ENCODE measurements at regions not wholly inside any gene's neighbourhood (a gene's known extent, or its start where the extent isn't known, plus 50 kb on each side); places are given as distances from the start of the nearest gene placed in this dataset.

- H3K27ac Mint-ChIP-seq = no peak overlapping the region
- ChIA-PET POLR2A (interaction anchor here (0.6 kb wide), 1 partner anchor 373 kb away, joined by 5 read pairs; no protein-coding TSS in a partner anchor), CTCF (no interaction called here)
- peaks cover 0 to under 1% (median 0%) of the 10 kb centered on the region in 11 donors for H3K9me3 Mint-ChIP-seq
- intact Hi-C loops (cut with micrococcal nuclease) = no loop called here
- no peaks in the 10 kb centered on the region for H3K4me1 ChIP-seq (ENCODE audit: control insufficient read depth in 2 of 2, insufficient read depth in 2 of 2, low read length in 2 of 2)
- no peak for DNase-seq
- H3K9me3 ChIP-seq (ENCODE audit: control insufficient read depth in 2 of 3, low read length in 3 of 3) = no peaks in the 10 kb centered on the region
- no peak overlapping the region for H3K27ac ChIP-seq (ENCODE audit: low read depth, low read length)
- peaks cover 4 to 23% (median 8%) of the 10 kb centered on the region in 5 donors for H3K27me3 Mint-ChIP-seq
- no peaks in the 10 kb centered on the region for H3K36me3 ChIP-seq (ENCODE audit: control insufficient read depth in 2 of 3, insufficient read depth in 3 of 3, low read length in 3 of 3)
- H3K36me3 Mint-ChIP-seq = no peaks in the 10 kb centered on the region
- H3K4me3 ChIP-seq (ENCODE audit: low read length) = no peak overlapping the region
- no peaks in the 10 kb centered on the region for H3K27me3 ChIP-seq (ENCODE audit: control insufficient read depth in 2 of 2, insufficient read depth in 2 of 2, low read length in 2 of 2)
- no peak overlapping the region for H3K4me3 Mint-ChIP-seq
- H3K4me1 Mint-ChIP-seq = peaks cover 0 to 2% (median 0%) of the 10 kb centered on the region in 7 donors
- no peak for ATAC-seq
Observed at GRCh38 chr5:68482199-68482598, 266.6 kb downstream of the PIK3R1 start.

GRCh38 chr5:68484307-68485068, 268.9 kb downstream of the PIK3R1 start:
- intact Hi-C loops (cut with micrococcal nuclease) = no loop called here
- Histone ChIP-seq H3K27me3 (ENCODE audit: control insufficient read depth in 2 of 2, insufficient read depth in 2 of 2, low read length in 2 of 2) (no peaks in the 10 kb centered on the region), H3K36me3 (ENCODE audit: control insufficient read depth in 2 of 3, insufficient read depth in 3 of 3, low read length in 3 of 3) (no peaks in the 10 kb centered on the region), H3K27ac (ENCODE audit: low read depth, low read length) (no peak overlapping the region), H3K4me3 (ENCODE audit: low read length) (no peak overlapping the region), H3K9me3 (ENCODE audit: control insufficient read depth in 2 of 3, low read length in 3 of 3) (no peaks in the 10 kb centered on the region), H3K4me1 (ENCODE audit: control insufficient read depth in 2 of 2, insufficient read depth in 2 of 2, low read length in 2 of 2) (no peaks in the 10 kb centered on the region)
- CTCF ChIA-PET = no interaction called here
- Mint-ChIP-seq H3K4me1 (peaks cover 0 to 2% (median 0%) of the 10 kb centered on the region in 7 donors), H3K27me3 (peaks cover 15 to 23% (median 15%) of the 10 kb centered on the region in 5 donors), H3K9me3 (peaks cover 0 to 15% (median 0%) of the 10 kb centered on the region in 11 donors), H3K36me3 (no peaks in the 10 kb centered on the region), H3K4me3 (no peak overlapping the region), H3K27ac (no peak overlapping the region)
- POLR2A ChIA-PET = no interaction called here
- ATAC-seq (no peak), DNase-seq (no peak)

GRCh38 chr5:68489556-68489955, 274.0 kb downstream of the PIK3R1 start:
- peaks cover 4 to 22% (median 20%) of the 10 kb centered on the region in 5 donors for H3K27me3 Mint-ChIP-seq
- no peaks in the 10 kb centered on the region for H3K36me3 Mint-ChIP-seq
- DNase-seq = no peak
- Histone ChIP-seq H3K9me3 (ENCODE audit: control insufficient read depth in 2 of 3, low read length in 3 of 3) (no peaks in the 10 kb centered on the region), H3K4me1 (ENCODE audit: control insufficient read depth in 2 of 2, insufficient read depth in 2 of 2, low read length in 2 of 2) (no peaks in the 10 kb centered on the region), H3K36me3 (ENCODE audit: control insufficient read depth in 2 of 3, insufficient read depth in 3 of 3, low read length in 3 of 3) (no peaks in the 10 kb centered on the region), H3K27me3 (ENCODE audit: control insufficient read depth in 2 of 2, insufficient read depth in 2 of 2, low read length in 2 of 2) (no peaks in the 10 kb centered on the region), H3K27ac (ENCODE audit: low read depth, low read length) (no peak overlapping the region), H3K4me3 (ENCODE audit: low read length) (no peak overlapping the region)
- no peak overlapping the region for H3K4me3 Mint-ChIP-seq
- ATAC-seq = no peak
- ChIA-PET POLR2A (no interaction called here), CTCF (no interaction called here)
- H3K9me3 Mint-ChIP-seq = peaks cover 0 to 15% (median 0%) of the 10 kb centered on the region in 11 donors
- no peaks in the 10 kb centered on the region for H3K4me1 Mint-ChIP-seq
- H3K27ac Mint-ChIP-seq = no peak overlapping the region
- intact Hi-C loops (cut with micrococcal nuclease) = no loop called here

GRCh38 chr5:68490406-68490805, 274.9 kb downstream of the PIK3R1 start:
- CTCF ChIA-PET = no interaction called here
- POLR2A ChIA-PET = no interaction called here
- intact Hi-C loops (cut with micrococcal nuclease) = no loop called here
- no peak overlapping the region for H3K27ac Mint-ChIP-seq
- no peaks in the 10 kb centered on the region for H3K4me1 Mint-ChIP-seq
- no peaks in the 10 kb centered on the region for H3K36me3 ChIP-seq (ENCODE audit: control insufficient read depth in 2 of 3, insufficient read depth in 3 of 3, low read length in 3 of 3)
- no peak overlapping the region for H3K4me3 ChIP-seq (ENCODE audit: low read length)
- no peaks in the 10 kb centered on the region for H3K27me3 ChIP-seq (ENCODE audit: control insufficient read depth in 2 of 2, insufficient read depth in 2 of 2, low read length in 2 of 2)
- H3K9me3 ChIP-seq (ENCODE audit: control insufficient read depth in 2 of 3, low read length in 3 of 3) = no peaks in the 10 kb centered on the region
- H3K9me3 Mint-ChIP-seq = peaks cover 0 to 17% (median 0%) of the 10 kb centered on the region in 11 donors
- peaks cover 4 to 23% (median 20%) of the 10 kb centered on the region in 5 donors for H3K27me3 Mint-ChIP-seq
- no peaks in the 10 kb centered on the region for H3K4me1 ChIP-seq (ENCODE audit: control insufficient read depth in 2 of 2, insufficient read depth in 2 of 2, low read length in 2 of 2)
- no peak overlapping the region for H3K4me3 Mint-ChIP-seq
- DNase-seq = no peak
- no peak for ATAC-seq
- no peaks in the 10 kb centered on the region for H3K36me3 Mint-ChIP-seq
- H3K27ac ChIP-seq (ENCODE audit: low read depth, low read length) = no peak overlapping the region

- peaks cover 0 to 19% (median 4%) of the 10 kb centered on the region in 5 donors for H3K36me3 Mint-ChIP-seq
- ChIA-PET CTCF (no interaction called here), POLR2A (no interaction called here)
- H3K4me1 Mint-ChIP-seq = no peaks in the 10 kb centered on the region
- no peak overlapping the region for H3K27ac ChIP-seq (ENCODE audit: low read depth, low read length)
- no peaks in the 10 kb centered on the region for H3K4me1 ChIP-seq (ENCODE audit: control insufficient read depth in 2 of 2, insufficient read depth in 2 of 2, low read length in 2 of 2)
- H3K27ac Mint-ChIP-seq = no peak overlapping the region
- no peak overlapping the region for H3K4me3 ChIP-seq (ENCODE audit: low read length)
- no peak overlapping the region for H3K4me3 Mint-ChIP-seq
- peaks cover 0 to 11% (median 0%) of the 10 kb centered on the region in 3 experiments for H3K9me3 ChIP-seq (ENCODE audit: control insufficient read depth in 2 of 3, low read length in 3 of 3)
- peaks cover 0 to 42% (median 26%) of the 10 kb centered on the region in 11 donors for H3K9me3 Mint-ChIP-seq
- DNase-seq (no peak), ATAC-seq (no peak)
- intact Hi-C loops (cut with micrococcal nuclease) = no loop called here
- H3K36me3 ChIP-seq (ENCODE audit: control insufficient read depth in 2 of 3, insufficient read depth in 3 of 3, low read length in 3 of 3) = no peaks in the 10 kb centered on the region
- H3K27me3 ChIP-seq (ENCODE audit: control insufficient read depth in 2 of 2, insufficient read depth in 2 of 2, low read length in 2 of 2) = no peaks in the 10 kb centered on the region
- peaks cover 0 to 13% (median 12%) of the 10 kb centered on the region in 5 donors for H3K27me3 Mint-ChIP-seq
Observed at GRCh38 chr5:68494771-68495170, 279.2 kb downstream of the PIK3R1 start.

GRCh38 chr5:68499987-68500386, 284.4 kb downstream of the PIK3R1 start:
- no peak overlapping the region for H3K27ac Mint-ChIP-seq
- H3K36me3 Mint-ChIP-seq = peaks cover 0 to 20% (median 4%) of the 10 kb centered on the region in 5 donors

GRCh38 chr5:68500813-68501212, 285.3 kb downstream of the PIK3R1 start:
- Mint-ChIP-seq H3K27me3 (peaks cover 0 to 3% (median 2%) of the 10 kb centered on the region in 5 donors), H3K9me3 (peaks cover 0 to 45% (median 24%) of the 10 kb centered on the region in 11 donors), H3K4me1 (no peaks in the 10 kb centered on the region), H3K4me3 (no peak overlapping the region), H3K27ac (no peak overlapping the region), H3K36me3 (peaks cover 0 to 20% (median 4%) of the 10 kb centered on the region in 5 donors)
- H3K27ac ChIP-seq (ENCODE audit: low read depth, low read length) = no peak overlapping the region
- CTCF ChIA-PET = no interaction called here
- intact Hi-C loops (cut with micrococcal nuclease) = no loop called here
- H3K9me3 ChIP-seq (ENCODE audit: control insufficient read depth in 2 of 3, low read length in 3 of 3) = peaks cover 0 to 11% (median 0%) of the 10 kb centered on the region in 3 experiments
- H3K4me1 ChIP-seq (ENCODE audit: control insufficient read depth in 2 of 2, insufficient read depth in 2 of 2, low read length in 2 of 2) = no peaks in the 10 kb centered on the region
- no peaks in the 10 kb centered on the region for H3K36me3 ChIP-seq (ENCODE audit: control insufficient read depth in 2 of 3, insufficient read depth in 3 of 3, low read length in 3 of 3)
- no peak overlapping the region for H3K4me3 ChIP-seq (ENCODE audit: low read length)
- no peaks in the 10 kb centered on the region for H3K27me3 ChIP-seq (ENCODE audit: control insufficient read depth in 2 of 2, insufficient read depth in 2 of 2, low read length in 2 of 2)
- DNase-seq (no peak), ATAC-seq (no peak)
- POLR2A ChIA-PET = no interaction called here

More at GRCh38 chr5:68499987-68500386, 284.4 kb downstream of the PIK3R1 start:
- peaks cover 0 to 11% (median 0%) of the 10 kb centered on the region in 3 experiments for H3K9me3 ChIP-seq (ENCODE audit: control insufficient read depth in 2 of 3, low read length in 3 of 3)
- intact Hi-C loops (cut with micrococcal nuclease) = no loop called here
- H3K36me3 ChIP-seq (ENCODE audit: control insufficient read depth in 2 of 3, insufficient read depth in 3 of 3, low read length in 3 of 3) = no peaks in the 10 kb centered on the region
- H3K4me3 Mint-ChIP-seq = no peak overlapping the region
- DNase-seq (no peak), ATAC-seq (no peak)
- H3K4me1 Mint-ChIP-seq = no peaks in the 10 kb centered on the region
- ChIA-PET CTCF (no interaction called here), POLR2A (no interaction called here)
- peaks cover 0 to 51% (median 26%) of the 10 kb centered on the region in 11 donors for H3K9me3 Mint-ChIP-seq
- no peak overlapping the region for H3K4me3 ChIP-seq (ENCODE audit: low read length)
- no peaks in the 10 kb centered on the region for H3K27me3 ChIP-seq (ENCODE audit: control insufficient read depth in 2 of 2, insufficient read depth in 2 of 2, low read length in 2 of 2)
- no peak overlapping the region for H3K27ac ChIP-seq (ENCODE audit: low read depth, low read length)
- peaks cover 0 to 7% (median 4%) of the 10 kb centered on the region in 5 donors for H3K27me3 Mint-ChIP-seq
- H3K4me1 ChIP-seq (ENCODE audit: control insufficient read depth in 2 of 2, insufficient read depth in 2 of 2, low read length in 2 of 2) = no peaks in the 10 kb centered on the region

Data from naive thymus-derived CD4-positive, alpha-beta T cell (primary cell).